ENCODE measurements at regions not wholly inside any gene's neighbourhood (a gene's known extent, or its start where the extent isn't known, plus 50 kb on each side); places are given as distances from the start of the nearest gene placed in this dataset.

GRCh38 chr2:144333143-144333555, 186.8 kb downstream of the ZEB2 start:
- no peak for DNase-seq (ENCODE audit: low read depth)

- peak; percentile 85 for DNase-seq (ENCODE audit: low read depth)
Observed at GRCh38 chr2:144332356-144333142, 187.4 kb downstream of the ZEB2 start.

GRCh38 chr2:144331674-144332355, 188.1 kb downstream of the ZEB2 start:
- no peak for DNase-seq (ENCODE audit: low read depth)

- DNase-seq (ENCODE audit: low read depth): peak; percentile 26
Observed at GRCh38 chr2:144330951-144331673, 188.8 kb downstream of the ZEB2 start.

- DNase-seq (ENCODE audit: low read depth): no peak
Observed at GRCh38 chr2:144329472-144329871, 190.4 kb downstream of the ZEB2 start.

GRCh38 chr2:144328938-144329337, 191.0 kb downstream of the ZEB2 start:
- DNase-seq (ENCODE audit: low read depth): no peak

GRCh38 chr2:144326825-144327224, 193.1 kb downstream of the ZEB2 start:
- no peak for DNase-seq (ENCODE audit: low read depth)

- peak; percentile 18 for DNase-seq (ENCODE audit: low read depth)
Observed at GRCh38 chr2:144325086-144325485, 194.8 kb downstream of the ZEB2 start.

- no peak for DNase-seq (ENCODE audit: low read depth)
Observed at GRCh38 chr2:144324446-144325045, 195.4 kb downstream of the ZEB2 start.

GRCh38 chr2:144323946-144324345, 196.0 kb downstream of the ZEB2 start:
- DNase-seq (ENCODE audit: low read depth): no peak

- DNase-seq (ENCODE audit: low read depth): no peak
Observed at GRCh38 chr2:144322379-144322778, 197.5 kb downstream of the ZEB2 start.

GRCh38 chr2:144320491-144320890, 199.4 kb downstream of the ZEB2 start:
- DNase-seq (ENCODE audit: low read depth): peak; percentile 52

- DNase-seq (ENCODE audit: low read depth): no peak
Observed at GRCh38 chr2:144317071-144317738, 202.7 kb downstream of the ZEB2 start.

- DNase-seq (ENCODE audit: low read depth): no peak
Observed at GRCh38 chr2:144310889-144311608, 208.9 kb downstream of the ZEB2 start.

- no peak for DNase-seq (ENCODE audit: low read depth)
Observed at GRCh38 chr2:144310484-144310883, 209.4 kb downstream of the ZEB2 start.

GRCh38 chr2:144307711-144308110, 212.2 kb downstream of the ZEB2 start:
- DNase-seq (ENCODE audit: low read depth): no peak

- no peak for DNase-seq (ENCODE audit: low read depth)
Observed at GRCh38 chr2:144304202-144304601, 215.7 kb downstream of the ZEB2 start.

GRCh38 chr2:144300632-144301031, 219.3 kb downstream of the ZEB2 start:
- no peak for DNase-seq (ENCODE audit: low read depth)

- no peak for DNase-seq (ENCODE audit: low read depth)
Observed at GRCh38 chr2:144290276-144290675, 229.6 kb downstream of the ZEB2 start.

GRCh38 chr2:144288438-144288837, 231.5 kb downstream of the ZEB2 start:
- no peak for DNase-seq (ENCODE audit: low read depth)

GRCh38 chr2:144285324-144285723, 234.6 kb downstream of the ZEB2 start:
- DNase-seq (ENCODE audit: low read depth): no peak

Measured in amniotic epithelial cell (primary cell).